NCI-H1417 treated with DMSO at 0.1 percent for 48 hours (cell line): ENCODE measurements at regions not wholly inside any gene's neighbourhood (a gene's known extent, or its start where the extent isn't known, plus 50 kb on each side); places are given as distances from the start of the nearest gene placed in this dataset.

Experiments
- DNase-seq: peaks from one replicate; lab custom pipeline; 2025; lab: John Stamatoyannopoulos, UW

- no peak for DNase-seq
These were observed 594.9 kb downstream of the TECRL start for GRCh38 chr4:63814171-63814964.

- DNase-seq: no peak
These were observed 610.1 kb downstream of the TECRL start for GRCh38 chr4:63799166-63799565.

DNA sequence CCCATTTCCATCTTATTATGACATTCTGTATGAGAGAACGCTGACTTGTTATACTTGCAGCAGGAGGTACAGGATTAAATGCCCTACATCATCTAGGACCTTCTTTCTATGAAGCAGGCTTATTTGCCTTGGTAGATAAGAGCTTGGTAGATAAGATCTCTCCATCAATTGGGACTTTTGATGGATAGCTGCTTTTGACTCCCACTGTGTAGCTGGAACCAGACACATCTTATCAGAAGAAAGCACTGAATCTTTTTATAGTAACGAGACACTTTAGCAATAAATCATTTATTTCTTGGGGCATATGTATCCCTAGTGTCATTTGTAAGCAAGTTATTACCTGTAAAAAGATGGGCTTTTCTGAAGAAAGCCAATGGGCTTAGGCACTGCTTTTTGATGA is 613.9 kb downstream of the TECRL start:
- no peak for DNase-seq

DNA sequence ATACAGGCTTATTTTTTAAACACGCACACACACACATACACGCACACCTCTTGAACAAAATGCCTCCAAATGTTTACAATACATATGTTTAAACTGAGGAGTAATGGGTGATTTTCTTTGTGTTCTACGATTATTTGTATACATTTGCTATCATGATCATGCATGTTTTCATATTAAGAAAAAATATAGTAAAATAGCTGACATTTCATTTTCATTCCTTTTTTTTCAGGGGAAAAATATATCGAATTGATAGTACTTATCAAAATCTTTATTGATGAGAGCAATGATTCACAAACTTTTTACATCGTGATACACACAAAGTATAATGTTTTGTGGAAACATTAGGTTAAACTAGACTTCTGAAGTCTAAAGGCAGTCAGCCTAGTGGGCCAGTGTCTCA is 618.9 kb downstream of the TECRL start:
- no peak for DNase-seq

- no peak for DNase-seq
These were observed 621.0 kb downstream of the TECRL start for GRCh38 chr4:63788271-63788670.

GRCh38 chr4:63787326-63787725 is 621.9 kb downstream of the TECRL start:
- DNase-seq: no peak

GRCh38 chr4:63786171-63786570 is 623.1 kb downstream of the TECRL start:
- DNase-seq: no peak

DNA sequence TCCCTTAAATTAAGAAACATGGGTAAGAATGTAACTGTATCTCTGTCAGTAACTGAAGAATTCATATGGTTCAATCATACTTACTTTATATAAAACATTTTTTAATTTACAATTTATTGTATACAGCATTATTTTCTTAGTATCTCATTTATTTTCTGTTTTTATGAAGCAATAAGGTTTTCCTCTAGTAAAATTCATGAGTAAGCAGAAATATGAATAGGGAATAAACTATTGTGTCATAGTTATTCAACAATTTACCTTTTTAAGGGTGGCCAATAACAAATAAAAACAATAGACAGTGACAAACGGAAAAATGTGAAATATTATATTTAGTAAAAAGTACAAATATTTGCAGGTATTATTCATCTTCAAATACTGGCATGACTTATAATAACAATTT is 624.4 kb downstream of the TECRL start:
- no peak for DNase-seq

GRCh38 chr4:63777601-63778000 is 631.6 kb downstream of the TECRL start:
- DNase-seq: no peak

DNA sequence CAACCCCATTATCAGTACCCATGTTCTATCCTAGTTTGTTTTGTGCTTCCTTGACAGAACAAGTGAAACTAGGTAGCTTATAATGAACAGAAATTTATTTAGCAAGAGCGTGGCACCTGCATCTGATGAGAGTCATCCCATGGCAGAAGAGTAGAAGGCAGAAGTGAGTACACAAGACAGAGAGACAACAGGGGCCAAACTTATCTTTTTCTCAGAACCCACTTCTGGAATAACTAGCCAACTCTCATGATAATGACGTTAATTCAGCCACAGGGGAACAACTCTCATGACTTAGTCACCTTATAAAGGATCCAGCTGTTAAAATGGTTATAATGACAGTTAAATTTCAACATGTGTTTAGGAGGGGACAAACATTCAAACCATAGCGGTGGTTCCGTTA is 644.9 kb downstream of the TECRL start:
- DNase-seq: no peak

DNA sequence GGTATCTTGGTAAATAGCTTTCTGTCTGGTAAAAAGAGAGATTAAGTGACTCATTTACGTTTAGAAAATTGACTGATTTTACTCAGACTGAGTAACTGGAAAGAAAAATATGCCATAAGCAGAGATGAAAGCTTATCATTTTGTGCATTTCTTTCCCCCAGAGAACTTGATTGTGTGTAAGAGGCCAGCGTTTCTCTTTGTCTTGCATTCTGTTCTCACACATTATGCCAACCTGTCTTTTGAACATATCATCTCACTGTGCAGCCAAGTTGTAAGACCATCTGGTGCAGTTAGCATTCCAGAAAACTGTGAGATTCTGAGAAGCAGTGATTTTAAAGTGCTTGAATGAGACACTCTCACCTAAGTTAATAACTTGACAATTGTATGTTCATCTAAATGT is 651.3 kb downstream of the TECRL start:
- no peak for DNase-seq

GRCh38 chr4:63742882-63743281 is 666.4 kb downstream of the TECRL start:
- DNase-seq: no peak

DNA sequence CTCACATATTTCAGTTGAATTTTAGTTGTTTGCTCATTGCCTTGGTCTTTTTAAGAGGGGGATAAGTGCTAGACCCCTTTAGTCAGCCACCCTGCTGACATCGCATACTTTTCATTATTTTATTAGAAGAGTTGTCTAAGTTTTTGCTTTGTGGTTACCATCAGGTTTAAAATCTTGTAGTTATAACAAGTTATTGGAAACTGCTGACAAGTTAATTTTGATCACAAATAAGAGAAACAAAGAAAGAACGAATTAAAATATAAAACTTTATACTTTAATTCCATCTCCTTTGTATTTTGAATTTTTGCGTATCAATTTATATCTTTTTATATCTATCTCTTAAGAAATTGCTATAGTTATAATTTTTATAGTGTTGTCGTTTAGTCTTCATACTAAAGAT is 679.7 kb downstream of the TECRL start:
- no peak for DNase-seq

DNA sequence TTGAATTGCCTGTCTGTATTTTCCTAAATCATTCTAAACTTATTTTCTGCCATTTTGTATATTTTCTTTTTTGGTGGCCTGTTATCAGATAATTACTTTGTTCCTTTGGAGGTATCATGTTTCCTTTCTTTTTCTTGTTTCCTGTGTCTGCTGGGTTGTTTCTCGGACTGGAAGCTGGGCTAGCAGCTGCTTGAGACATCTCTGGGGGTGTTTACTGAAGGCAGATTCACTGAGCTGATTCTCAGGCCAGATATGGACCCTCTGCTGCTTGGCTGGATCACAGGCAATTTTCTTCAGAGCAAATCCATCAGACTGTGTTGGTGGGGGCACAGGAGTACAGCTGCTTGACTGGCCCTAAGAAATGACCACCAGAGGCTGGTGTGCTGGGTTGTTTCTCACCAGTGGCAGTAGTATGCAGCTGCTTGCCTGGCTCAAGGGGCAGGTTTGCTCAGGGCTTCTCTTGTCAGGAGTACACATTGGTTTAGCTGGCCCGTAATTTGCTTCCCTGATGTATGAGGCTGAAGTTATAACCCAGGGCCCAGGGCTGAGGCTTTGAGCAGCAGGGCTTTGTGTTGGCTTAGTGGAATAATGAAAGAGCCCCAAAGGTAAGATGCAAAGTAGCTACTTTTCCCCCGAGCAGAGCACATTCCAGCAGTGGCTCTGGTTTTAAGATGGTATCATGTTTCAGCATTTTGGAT is 680.6 kb downstream of the TECRL start:
- no peak for DNase-seq

- DNase-seq: no peak
These were observed 691.9 kb downstream of the TECRL start for GRCh38 chr4:63717384-63717783.

- no peak for DNase-seq
These were observed 700.6 kb downstream of the TECRL start for GRCh38 chr4:63708661-63709060.

DNA sequence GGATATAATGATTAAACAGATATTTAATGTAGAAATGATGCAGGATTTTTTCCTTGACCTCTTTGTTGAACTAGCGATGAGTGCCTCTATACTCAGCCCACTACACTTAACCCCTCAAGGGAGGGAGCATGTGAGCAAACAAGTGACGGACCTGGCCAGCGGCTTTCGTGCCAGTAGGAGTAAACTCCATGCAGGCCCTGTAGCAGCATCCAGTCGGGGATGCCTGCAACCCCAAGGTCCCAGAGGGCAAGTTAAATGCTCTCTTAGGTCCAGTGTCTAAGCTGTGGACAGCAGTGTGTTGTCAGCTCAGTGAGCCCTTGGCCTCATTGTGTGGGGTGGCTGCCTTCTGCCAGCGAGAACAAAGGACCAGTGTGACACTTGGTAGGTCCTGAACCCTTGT is 708.7 kb downstream of the TECRL start:
- DNase-seq: no peak

- DNase-seq: no peak
These were observed 715.9 kb downstream of the TECRL start for GRCh38 chr4:63693321-63693720.

DNA sequence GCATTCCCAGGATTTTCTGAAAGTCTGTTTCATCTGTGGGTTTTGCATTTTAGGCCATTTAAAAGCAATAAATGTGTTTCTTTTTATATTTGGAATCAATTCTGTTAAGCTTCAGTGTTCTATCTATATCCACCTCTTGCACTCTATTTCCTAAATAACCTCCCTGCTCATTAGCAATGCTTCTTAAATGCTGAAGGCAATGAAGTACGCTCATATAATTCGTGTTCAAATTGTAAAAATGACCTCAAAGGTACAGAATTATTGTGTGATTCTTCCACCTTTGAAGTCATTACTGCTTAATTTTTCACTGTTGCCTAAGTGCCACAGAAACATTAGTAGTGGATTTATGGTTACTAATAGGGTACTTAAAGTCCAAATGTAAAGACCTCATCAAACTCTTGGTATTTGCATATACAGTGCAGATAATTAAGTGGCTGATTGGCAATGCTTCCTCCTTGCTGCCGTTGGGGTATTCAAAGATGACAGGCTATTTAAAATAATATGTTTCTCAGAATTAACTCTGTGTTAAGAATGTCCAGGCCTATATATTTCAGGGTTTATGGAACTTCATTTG is 730.8 kb downstream of the TECRL start:
- DNase-seq: no peak

DNA sequence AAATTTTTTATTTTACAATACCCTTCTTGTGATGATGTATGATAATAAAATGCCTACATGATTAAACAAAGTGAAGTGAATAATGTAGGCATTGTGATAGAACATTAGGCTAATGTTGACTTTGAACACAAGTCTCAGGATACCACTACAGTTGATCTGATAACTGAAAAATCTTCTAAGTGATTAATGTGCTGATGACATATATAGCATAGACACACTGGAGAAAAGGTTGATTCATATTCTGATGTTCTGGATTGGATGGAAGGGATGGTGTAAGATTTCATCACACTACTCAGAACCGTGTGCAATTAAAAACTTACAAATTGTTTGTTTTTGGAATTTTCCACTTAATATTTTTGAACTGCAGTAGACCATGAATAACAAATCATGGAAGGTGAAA is 738.5 kb downstream of the TECRL start:
- no peak for DNase-seq

GRCh38 chr4:63663870-63664269 is 745.4 kb downstream of the TECRL start:
- DNase-seq: no peak

GRCh38 chr4:63644396-63644795 is 764.9 kb downstream of the TECRL start:
- no peak for DNase-seq

DNA sequence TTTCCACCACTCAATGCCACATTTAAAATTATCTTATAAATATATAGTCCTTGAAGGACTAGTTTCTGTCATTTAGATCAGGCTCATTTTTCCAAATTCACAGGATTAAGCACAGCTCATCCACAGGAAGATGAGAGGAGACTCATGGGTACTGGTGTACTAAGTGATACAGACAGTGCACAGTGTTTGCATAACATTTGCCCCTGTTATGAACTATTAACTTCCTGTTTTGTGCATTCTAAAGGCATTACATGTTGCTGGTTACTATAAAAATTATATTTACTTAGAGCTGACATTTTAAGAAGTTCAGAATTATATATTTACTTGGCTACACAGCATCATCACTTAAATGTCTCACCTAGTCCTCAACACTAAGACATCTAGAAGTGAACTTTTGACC is 772.0 kb downstream of the TECRL start:
- DNase-seq: no peak
